Retina (tissue), 1 donor: ENCODE measurements at regions not wholly inside any gene's neighbourhood (a gene's known extent, or its start where the extent isn't known, plus 50 kb on each side); places are given as distances from the start of the nearest gene placed in this dataset.

Source experiments
- DNase-seq: peaks from one replicate; pipeline ENCODE4 v3.0.0-alpha.2; 2016

DNA sequence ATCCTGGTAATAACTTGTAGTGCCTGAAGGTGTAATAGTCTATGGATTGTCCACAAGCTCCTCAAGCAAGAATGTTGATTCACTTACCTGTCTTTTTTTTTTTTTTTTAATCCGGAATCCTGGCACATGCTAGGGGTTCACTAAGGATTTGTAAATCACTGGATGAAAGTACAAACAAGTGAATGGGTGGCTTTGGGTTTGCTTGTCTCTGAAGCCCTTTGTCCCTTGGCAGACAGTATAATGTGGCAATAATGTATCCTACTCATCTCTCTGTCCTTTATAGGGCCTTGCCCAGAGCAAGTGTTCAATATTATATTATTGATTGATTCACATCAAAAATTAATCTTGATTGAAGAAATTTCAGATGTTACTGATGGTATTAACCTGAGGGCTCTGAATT is 334.0 kb upstream of the CPEB2 start:
- DNase-seq = no peak

DNA sequence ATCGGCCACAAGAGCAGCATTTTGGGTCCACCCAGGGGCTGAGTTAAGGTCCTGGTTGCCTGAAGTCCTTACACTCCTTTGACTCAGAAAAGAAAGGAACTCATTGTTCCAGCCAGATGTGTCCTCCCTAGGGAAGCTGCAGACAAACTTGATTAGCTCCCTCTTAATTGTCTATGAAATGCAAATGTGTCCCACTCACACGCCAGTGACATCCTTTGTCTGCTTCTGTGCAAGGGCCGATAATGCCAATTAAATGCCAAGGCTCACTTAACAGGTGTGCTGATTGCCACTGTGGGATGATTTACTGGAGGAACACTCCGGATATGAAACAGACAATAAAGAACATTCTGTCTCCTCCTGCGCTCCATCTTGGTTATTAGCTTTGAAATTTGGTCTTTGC is 332.9 kb upstream of the CPEB2 start:
- DNase-seq = no peak

DNA sequence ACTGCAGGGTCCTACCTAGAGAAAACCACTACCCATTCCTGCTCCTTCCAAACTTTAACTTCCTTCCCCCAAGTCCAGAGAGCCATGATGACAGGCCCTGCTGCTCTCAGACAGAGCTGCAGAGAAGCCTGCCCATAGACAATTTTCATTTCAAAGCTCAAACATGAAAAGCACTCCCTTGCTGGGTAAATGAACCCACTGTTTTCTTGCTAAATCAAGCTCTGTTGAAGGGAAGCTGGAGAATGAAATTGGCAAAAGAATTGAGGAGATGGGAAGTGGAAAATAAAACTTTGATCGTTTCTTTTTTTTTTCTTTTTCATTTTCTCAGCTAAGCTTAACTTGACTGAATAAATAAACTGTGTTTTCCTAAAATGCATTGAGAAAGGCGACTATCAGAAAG is 331.1 kb upstream of the CPEB2 start:
- no peak for DNase-seq

DNA sequence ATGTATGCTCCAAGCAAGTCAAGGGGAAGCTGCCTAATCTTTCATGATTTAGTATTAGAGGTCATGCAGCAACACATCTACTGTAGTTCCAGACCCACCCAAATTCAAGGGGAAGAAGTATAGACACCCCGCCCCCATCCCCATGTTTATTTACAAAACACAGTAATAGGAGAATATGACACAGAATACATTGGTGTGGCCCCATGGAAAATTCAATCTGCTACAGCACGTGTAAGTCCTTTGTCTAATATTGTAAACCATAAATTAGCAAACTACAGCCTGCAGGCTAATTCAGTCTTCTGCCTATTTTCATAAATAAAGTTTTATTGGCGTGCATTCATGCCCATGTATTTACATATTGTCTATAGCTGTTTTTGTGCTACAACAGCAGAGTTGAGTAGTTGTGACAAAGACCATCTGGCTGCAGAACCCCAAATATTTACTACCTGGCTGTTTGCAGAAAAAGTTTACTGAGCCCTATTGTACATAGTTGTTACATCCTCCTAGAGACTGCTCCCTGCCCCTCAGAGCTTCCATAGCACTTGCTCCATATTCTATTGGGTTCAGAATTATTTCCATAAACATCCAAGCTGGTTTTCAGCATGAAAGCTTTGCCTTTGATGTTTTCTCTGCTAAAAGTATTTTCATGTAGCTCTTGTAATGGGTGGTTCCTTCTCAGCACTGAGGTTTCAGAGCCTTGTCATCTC is 326.8 kb upstream of the CPEB2 start:
- DNase-seq = no peak

- no peak for DNase-seq
Observed at GRCh38 chr4:14679906-14680305, 322.4 kb upstream of the CPEB2 start.

- no peak for DNase-seq
Observed at GRCh38 chr4:14681330-14681729, 321.0 kb upstream of the CPEB2 start.

DNA sequence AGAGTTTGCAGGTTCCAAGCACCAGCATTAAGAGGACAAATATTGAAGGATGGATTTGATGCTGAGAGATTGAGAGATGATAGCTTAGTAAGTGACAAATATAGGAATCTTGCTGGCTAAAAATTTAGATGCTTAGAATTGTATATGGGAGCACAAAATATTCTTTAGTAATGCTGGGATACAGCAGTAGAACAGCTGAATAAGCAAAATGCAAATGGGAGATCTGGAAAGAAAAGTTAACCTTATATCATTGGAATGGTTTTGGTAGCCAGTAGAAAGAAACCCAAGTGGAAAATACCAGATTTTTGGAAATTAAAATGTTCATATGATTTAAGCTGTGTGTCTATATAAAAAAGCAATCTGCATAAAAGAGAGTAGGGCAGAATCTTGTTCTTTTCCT is 308.6 kb upstream of the CPEB2 start:
- DNase-seq = no peak

- no peak for DNase-seq
Observed at GRCh38 chr4:14695095-14695845, 307.0 kb upstream of the CPEB2 start.

DNA sequence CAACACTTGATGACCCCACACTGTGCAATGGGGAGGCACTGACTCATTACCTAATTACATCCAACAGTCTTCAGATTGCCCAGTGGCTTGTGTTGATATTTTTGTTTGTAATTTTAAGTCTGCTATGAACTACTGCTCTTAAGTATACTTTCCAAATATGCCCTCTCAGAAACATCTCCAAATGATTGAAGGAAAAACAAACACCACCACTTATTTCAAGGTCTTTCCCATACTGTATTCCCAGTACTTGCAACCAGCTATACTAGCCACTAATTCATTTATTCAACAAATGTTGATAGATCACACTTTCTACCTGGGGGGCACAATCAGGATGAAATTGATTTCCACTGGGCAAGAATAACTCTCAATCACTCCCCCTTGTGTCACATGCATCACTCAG is 302.2 kb upstream of the CPEB2 start:
- no peak for DNase-seq

DNA sequence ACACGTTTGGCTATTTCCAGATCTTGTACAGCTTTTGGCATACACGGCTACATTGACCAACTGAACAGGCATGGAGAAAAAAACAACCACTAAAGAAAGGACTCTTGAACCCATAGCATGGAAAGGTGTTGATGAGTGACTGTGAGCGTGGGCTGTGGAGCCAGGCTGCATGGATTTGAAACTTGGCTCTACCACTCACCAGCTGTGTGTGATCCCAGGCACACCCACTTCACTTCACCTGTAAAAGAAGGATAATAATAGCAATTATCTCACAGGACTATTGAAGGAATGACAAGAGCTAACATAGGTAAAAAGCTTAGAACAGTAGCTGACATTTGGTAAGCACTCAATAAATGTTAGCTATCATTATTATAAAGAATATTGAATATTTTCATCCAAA is 301.7 kb upstream of the CPEB2 start:
- DNase-seq = no peak

GRCh38 chr4:14701389-14701788 is 300.9 kb upstream of the CPEB2 start:
- no peak for DNase-seq

DNA sequence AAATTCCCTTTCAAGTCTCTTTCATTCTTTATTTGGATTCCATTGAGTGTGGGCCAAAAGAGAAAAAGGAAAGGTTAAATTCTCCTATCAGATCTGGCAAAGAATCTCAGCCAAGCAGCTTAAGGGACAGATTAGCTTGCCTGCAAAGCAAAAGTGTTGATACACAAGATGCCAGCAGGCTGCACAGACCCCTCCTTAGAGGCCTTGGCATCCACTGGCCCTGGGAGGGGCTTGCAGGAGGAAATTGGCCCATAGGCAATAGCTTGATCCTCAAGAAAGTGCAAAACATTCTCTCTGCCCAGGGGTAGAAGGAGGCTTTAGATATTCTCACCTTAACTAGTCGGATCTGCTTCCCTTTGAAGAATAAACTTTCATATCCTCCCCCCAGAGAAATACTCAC is 300.4 kb upstream of the CPEB2 start:
- no peak for DNase-seq

DNA sequence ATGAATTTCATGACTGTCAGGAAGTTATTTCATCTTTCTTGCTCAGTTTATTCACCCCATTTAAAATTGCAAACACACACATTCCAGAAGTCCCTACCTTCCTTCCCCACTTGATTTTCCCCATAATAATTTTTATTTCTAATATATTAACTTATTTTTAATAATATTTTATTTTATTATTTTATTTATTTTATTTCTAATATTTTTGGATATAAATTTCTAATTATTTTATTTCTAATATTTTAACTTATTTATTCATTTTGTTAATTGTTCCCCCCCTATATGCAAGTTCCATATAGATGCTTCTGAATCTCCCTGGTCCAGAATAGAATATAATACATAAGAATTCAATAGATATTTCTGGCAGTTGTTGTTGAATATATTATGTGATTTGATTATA is 293.7 kb upstream of the CPEB2 start:
- DNase-seq = no peak

DNA sequence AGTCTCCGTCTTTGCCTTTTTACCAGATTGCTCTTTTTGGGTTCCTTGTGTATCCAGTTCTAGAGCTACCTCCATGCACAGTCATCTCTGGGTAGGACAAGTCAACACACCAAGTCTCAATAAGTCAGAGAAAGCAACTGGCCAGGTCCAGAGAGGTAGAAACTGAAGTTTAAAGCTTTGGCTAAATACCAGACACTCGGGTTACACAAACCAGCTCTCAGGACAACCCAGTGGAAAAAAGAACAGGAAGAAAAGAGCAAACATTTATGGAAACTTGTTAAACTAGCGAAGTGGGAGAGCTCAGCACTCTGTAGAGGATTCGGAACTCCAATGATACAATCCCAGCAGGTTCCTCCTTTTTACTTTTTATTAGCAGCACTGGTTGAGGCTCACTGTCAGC is 291.0 kb upstream of the CPEB2 start:
- DNase-seq = no peak

- DNase-seq = no peak
Observed at GRCh38 chr4:14716691-14717090, 285.6 kb upstream of the CPEB2 start.

DNA sequence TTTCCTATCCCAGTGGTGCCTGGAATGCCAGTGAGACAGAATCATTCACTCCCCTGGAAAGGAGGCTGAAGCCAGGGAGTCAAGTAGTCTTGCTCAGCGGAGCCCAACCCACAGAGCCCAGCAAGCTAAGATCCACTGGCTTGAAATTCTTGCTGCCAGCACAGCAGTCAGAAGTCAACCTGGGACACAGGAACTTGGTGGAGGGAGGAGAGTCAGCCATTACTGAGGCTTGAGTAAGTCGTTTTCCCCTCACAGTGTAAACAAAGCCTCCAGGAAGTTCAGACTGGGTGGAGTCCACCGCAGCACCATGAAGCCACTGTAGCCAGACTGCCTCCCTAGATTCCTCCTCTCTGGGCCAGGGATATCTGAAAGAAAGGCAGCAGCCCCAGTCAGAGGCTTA is 283.2 kb upstream of the CPEB2 start:
- DNase-seq = no peak

- no peak for DNase-seq
Observed at GRCh38 chr4:14726441-14726840, 275.8 kb upstream of the CPEB2 start.

- DNase-seq = no peak
Observed at GRCh38 chr4:14726877-14727361, 275.4 kb upstream of the CPEB2 start.

- no peak for DNase-seq
Observed at GRCh38 chr4:14729282-14730000, 272.8 kb upstream of the CPEB2 start.

GRCh38 chr4:14742054-14742453 is 260.2 kb upstream of the CPEB2 start:
- no peak for DNase-seq

GRCh38 chr4:14743172-14743571 is 259.1 kb upstream of the CPEB2 start:
- DNase-seq = no peak

- no peak for DNase-seq
Observed at GRCh38 chr4:14743601-14744000, 258.7 kb upstream of the CPEB2 start.

DNA sequence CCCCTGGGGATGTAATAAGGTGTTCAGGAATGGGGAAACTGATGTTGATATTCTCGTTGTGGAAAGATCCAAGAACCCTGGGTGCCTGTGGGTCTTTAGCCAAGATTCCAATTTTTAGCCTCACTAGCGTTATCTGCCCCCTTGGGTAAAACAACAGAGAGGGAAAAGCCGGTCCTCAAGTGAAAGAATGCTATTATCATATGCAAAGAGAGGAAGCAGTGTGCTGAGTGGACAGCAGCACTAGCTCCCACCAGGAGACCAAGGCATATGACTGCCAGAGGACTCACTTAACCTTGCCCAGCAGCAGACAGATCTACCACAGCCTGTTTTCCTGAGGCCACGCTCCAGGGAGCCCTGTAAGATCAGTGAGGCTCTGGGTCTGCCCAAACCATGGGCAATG is 257.9 kb upstream of the CPEB2 start:
- no peak for DNase-seq

DNA sequence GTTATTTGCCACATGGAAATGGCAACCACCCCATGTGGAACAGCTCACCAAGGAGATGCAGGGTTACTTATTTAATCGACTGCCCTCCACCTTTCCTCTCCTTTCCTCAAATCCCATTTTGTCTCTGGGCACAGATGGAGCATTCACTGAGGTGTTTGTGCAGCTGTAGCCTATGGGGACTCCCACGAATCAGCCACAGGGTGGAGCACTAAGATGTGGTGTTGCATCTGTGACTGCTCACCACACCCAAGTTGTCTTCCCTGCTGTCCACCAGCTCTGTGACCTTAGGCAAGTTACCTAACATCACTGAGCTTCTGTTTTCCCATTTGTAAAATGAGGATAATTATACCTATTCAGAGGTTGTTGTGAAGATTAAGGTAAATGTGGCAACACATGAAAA is 252.4 kb upstream of the CPEB2 start:
- no peak for DNase-seq
